ENCODE measurements at regions not wholly inside any gene's neighbourhood (a gene's known extent, or its start where the extent isn't known, plus 50 kb on each side); places are given as distances from the start of the nearest gene placed in this dataset.

DNA sequence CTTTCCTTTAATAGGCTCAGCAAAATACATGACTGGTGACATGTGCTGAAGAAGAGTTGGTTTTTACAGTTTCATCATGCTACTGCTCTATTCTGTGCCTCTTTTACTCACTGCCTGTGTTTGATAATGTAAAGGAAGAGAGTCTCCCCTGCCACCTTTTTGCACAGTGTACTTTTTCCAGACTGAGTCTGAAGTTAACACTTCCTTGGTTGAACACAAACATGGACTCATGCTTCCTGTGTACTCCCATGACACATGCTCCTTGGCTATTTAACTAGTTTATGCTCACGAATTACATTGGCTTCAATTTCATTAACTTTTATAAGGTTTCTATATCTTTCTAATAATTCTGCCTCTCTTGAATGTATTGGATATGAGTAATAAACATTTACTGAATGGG, 396.1 kb downstream of the VGLL3 start:
- no peak overlapping the region for H3K4me3 ChIP-seq (ENCODE audit: low read depth, poor library complexity, severe bottlenecking)
- WGBS, 2 donors, result 59 to 67% methylated on average over 1 of the region's 1 CpG
- TF ChIP-seq POLR2A (IDR thresholded peaks at IDR 0.05), result no peak
- TF ChIP-seq, protein P1, sequence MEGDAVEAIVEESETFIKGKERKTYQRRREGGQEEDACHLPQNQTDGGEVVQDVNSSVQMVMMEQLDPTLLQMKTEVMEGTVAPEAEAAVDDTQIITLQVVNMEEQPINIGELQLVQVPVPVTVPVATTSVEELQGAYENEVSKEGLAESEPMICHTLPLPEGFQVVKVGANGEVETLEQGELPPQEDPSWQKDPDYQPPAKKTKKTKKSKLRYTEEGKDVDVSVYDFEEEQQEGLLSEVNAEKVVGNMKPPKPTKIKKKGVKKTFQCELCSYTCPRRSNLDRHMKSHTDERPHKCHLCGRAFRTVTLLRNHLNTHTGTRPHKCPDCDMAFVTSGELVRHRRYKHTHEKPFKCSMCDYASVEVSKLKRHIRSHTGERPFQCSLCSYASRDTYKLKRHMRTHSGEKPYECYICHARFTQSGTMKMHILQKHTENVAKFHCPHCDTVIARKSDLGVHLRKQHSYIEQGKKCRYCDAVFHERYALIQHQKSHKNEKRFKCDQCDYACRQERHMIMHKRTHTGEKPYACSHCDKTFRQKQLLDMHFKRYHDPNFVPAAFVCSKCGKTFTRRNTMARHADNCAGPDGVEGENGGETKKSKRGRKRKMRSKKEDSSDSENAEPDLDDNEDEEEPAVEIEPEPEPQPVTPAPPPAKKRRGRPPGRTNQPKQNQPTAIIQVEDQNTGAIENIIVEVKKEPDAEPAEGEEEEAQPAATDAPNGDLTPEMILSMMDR (IDR thresholded peaks at IDR 0.05), result no peak
- DNase-seq (ENCODE audit: low spot score in 2 of 2), result no peak
- intact Hi-C loops (cut with DNase I; ENCODE audit: low total_unique reads), result no loop called here

DNA sequence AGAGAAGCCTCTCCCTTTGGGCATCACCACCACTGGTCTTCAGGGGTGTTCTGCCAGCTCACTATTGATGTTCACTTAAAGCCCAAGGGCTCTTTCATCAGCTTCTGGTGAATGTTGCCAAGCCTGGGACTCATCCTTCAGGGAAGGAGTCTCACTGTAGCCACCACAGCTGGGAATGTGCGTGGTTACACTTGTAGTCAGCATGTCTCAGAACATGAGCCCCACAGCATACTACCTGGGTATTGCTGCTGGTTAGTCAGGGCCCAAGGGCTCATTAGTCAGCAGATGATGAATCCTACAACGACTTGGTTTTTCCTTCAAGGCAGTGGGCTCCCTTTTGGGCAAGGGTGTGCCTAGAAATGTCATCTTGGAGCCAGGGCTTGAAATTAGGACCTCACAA, 412.9 kb downstream of the VGLL3 start:
- no peak for DNase-seq (ENCODE audit: low spot score in 2 of 2)
- 36 to 43% methylated on average over 2 of the region's 2 CpGs for WGBS, 2 donors
- intact Hi-C loops (cut with DNase I; ENCODE audit: low total_unique reads), result no loop called here
- no peak overlapping the region for H3K4me3 ChIP-seq (ENCODE audit: low read depth, poor library complexity, severe bottlenecking)
- TF ChIP-seq, protein P1 (IDR thresholded peaks at IDR 0.05), result no peak
- TF ChIP-seq POLR2A (IDR thresholded peaks at IDR 0.05), result no peak

DNA sequence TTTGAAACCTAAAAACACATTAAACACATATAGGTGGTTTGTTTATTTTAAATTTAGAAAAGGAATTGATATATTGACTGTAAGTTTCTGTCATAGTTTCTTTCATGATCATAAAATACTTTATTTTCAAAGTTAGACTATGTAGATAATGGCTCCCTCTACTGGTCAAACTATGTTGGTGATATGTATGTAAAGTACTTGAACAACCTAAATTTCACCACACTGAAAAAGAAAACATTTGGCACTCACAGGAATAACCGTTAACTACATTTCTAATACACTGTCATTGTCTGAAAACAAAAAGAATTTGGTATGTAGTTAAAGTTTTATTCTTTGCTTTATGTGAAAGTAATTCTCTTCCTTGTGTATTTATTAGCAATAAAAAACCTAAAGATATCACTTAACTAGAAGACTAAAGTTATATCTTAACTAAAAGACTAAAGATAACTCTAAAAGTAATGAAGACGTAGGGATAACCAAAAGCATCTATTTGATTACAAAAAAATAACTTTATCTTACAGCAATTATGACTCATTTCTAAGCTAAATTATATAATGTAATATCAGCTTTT, 427.5 kb downstream of the VGLL3 start:
- TF ChIP-seq, protein P1 (IDR thresholded peaks at IDR 0.05), result no peak
- TF ChIP-seq POLR2A (IDR thresholded peaks at IDR 0.05), result no peak
- DNase-seq (ENCODE audit: low spot score in 2 of 2), result no peak
- 25 to 27% methylated on average over 2 of the region's 2 CpGs for WGBS, 2 donors
- no peak overlapping the region for H3K4me3 ChIP-seq (ENCODE audit: low read depth, poor library complexity, severe bottlenecking)
- intact Hi-C loops (cut with DNase I; ENCODE audit: low total_unique reads), result no loop called here

DNA sequence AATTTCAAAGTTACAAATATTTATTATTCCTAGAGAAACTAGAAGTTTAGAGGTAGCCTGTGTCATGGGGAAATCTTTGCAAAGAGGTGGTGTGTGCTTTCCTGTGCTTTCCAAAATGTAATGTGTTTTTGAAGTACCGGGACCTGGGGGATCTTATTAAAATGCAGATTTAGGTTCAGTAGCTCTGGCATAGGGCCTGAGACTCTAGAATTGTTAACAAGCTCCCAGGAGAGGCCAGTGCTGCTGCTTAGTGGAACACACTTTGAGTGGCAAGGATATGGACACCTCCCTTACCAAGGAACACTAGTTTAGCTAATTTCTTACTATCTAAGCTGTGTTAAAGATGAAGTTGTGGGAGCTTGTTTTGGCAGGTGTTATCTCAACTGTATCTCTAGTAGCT, 428.9 kb downstream of the VGLL3 start:
- WGBS, 2 donors, result 25 to 32% methylated on average over 1 of the region's 1 CpG
- DNase-seq (ENCODE audit: low spot score in 2 of 2), result no peak
- no peak overlapping the region for H3K4me3 ChIP-seq (ENCODE audit: low read depth, poor library complexity, severe bottlenecking)
- no peak for TF ChIP-seq POLR2A (IDR thresholded peaks at IDR 0.05)
- intact Hi-C loops (cut with DNase I; ENCODE audit: low total_unique reads), result no loop called here

GRCh38 chr3:86561215-86561614, 429.7 kb downstream of the VGLL3 start:
- intact Hi-C loops (cut with DNase I; ENCODE audit: low total_unique reads), result no loop called here
- WGBS, 2 donors, result 68 to 77% methylated on average over 5 of the region's 5 CpGs
- no peak overlapping the region for H3K4me3 ChIP-seq (ENCODE audit: low read depth, poor library complexity, severe bottlenecking)
- TF ChIP-seq POLR2A (IDR thresholded peaks at IDR 0.05), result no peak
- TF ChIP-seq, protein P1 (IDR thresholded peaks at IDR 0.05), result no peak
- DNase-seq (ENCODE audit: low spot score in 2 of 2), result no peak

- intact Hi-C loops (cut with DNase I; ENCODE audit: low total_unique reads), result no loop called here
- DNase-seq (ENCODE audit: low spot score in 2 of 2), result no peak
- no peak for TF ChIP-seq POLR2A (IDR thresholded peaks at IDR 0.05)
- TF ChIP-seq, protein P1 (IDR thresholded peaks at IDR 0.05), result no peak
- 21 to 26% methylated on average over 5 of the region's 5 CpGs for WGBS, 2 donors
- no peak overlapping the region for H3K4me3 ChIP-seq (ENCODE audit: low read depth, poor library complexity, severe bottlenecking)
Observed at GRCh38 chr3:86554383-86554782, 436.6 kb downstream of the VGLL3 start.

All from lower leg skin (tissue), 4 donors.